ENCODE measurements at regions not wholly inside any gene's neighbourhood (a gene's known extent, or its start where the extent isn't known, plus 50 kb on each side); places are given as distances from the start of the nearest gene placed in this dataset.
A peak's percentile ranks its signal among the peaks of the same experiment; 100 is the strongest.

- DNase-seq (ENCODE audit: low spot score): no peak
These were observed 51.2 kb upstream of the PCBD1 start for GRCh38 chr10:70939441-70940003.

GRCh38 chr10:70940834-70941568, 52.6 kb upstream of the PCBD1 start:
- DNase-seq (ENCODE audit: low spot score): peak; percentile 37

- no peak for DNase-seq (ENCODE audit: low spot score)
These were observed 53.8 kb upstream of the PCBD1 start for GRCh38 chr10:70942125-70942524.

GRCh38 chr10:70942725-70943124, 54.4 kb upstream of the PCBD1 start:
- DNase-seq (ENCODE audit: low spot score): no peak

- DNase-seq (ENCODE audit: low spot score): no peak
These were observed 54.9 kb upstream of the PCBD1 start for GRCh38 chr10:70943249-70943648.

GRCh38 chr10:70943841-70944466, 55.6 kb upstream of the PCBD1 start:
- no peak for DNase-seq (ENCODE audit: low spot score)

- no peak for DNase-seq (ENCODE audit: low spot score)
These were observed 61.7 kb upstream of the PCBD1 start for GRCh38 chr10:70950037-70950436.

GRCh38 chr10:70950801-70951200, 62.4 kb upstream of the PCBD1 start:
- DNase-seq (ENCODE audit: low spot score): no peak

GRCh38 chr10:70952401-70952800, 64.0 kb upstream of the PCBD1 start:
- no peak for DNase-seq (ENCODE audit: low spot score)

GRCh38 chr10:70952921-70953320, 64.6 kb upstream of the PCBD1 start:
- DNase-seq (ENCODE audit: low spot score): no peak

GRCh38 chr10:70954381-70955176, 66.2 kb upstream of the PCBD1 start:
- no peak for DNase-seq (ENCODE audit: low spot score)

GRCh38 chr10:70956029-70956759, 67.8 kb upstream of the PCBD1 start:
- DNase-seq (ENCODE audit: low spot score): no peak

GRCh38 chr10:70958396-70958795, 70.0 kb upstream of the PCBD1 start:
- no peak for DNase-seq (ENCODE audit: low spot score)

- DNase-seq (ENCODE audit: low spot score): no peak
These were observed 72.0 kb upstream of the PCBD1 start for GRCh38 chr10:70960316-70960715.

- no peak for DNase-seq (ENCODE audit: low spot score)
These were observed 72.6 kb upstream of the PCBD1 start for GRCh38 chr10:70960783-70961570.

GRCh38 chr10:70962686-70963085, 74.3 kb upstream of the PCBD1 start:
- DNase-seq (ENCODE audit: low spot score): no peak

GRCh38 chr10:70963271-70963670, 74.9 kb upstream of the PCBD1 start:
- no peak for DNase-seq (ENCODE audit: low spot score)

GRCh38 chr10:70964245-70964644, 75.9 kb upstream of the PCBD1 start:
- DNase-seq (ENCODE audit: low spot score): no peak

GRCh38 chr10:70964881-70965280, 76.5 kb upstream of the PCBD1 start:
- no peak for DNase-seq (ENCODE audit: low spot score)

- DNase-seq (ENCODE audit: low spot score): no peak
These were observed 77.2 kb upstream of the PCBD1 start for GRCh38 chr10:70965566-70965965.

All from H4 (cell line).